Ascending aorta (tissue), 2 donors: ENCODE measurements at regions not wholly inside any gene's neighbourhood (a gene's known extent, or its start where the extent isn't known, plus 50 kb on each side); places are given as distances from the start of the nearest gene placed in this dataset.
"Not testable (repeated sequence)": the region's sequence is repeated elsewhere in the genome, so short reads cannot be mapped to it uniquely, and the experiment has no call there.

Experiments used
- DNase-seq, 2 donors: peaks; one replicate each; pipeline ENCODE4 v3.0.0-alpha.2; 2019; ENCODE audit warnings: low spot score in 2 of 2
- H3K27ac ChIP-seq, 2 donors: fragments of 200-600 bp; sonication (generic); one replicate each; pipeline ENCODE4 v1.5.1; 2016 to 2017; ENCODE audit warnings: mild to moderate bottlenecking in 1 of 2
- H3K27me3 ChIP-seq: fragments of 200-600 bp; sonication (generic); one replicate; pipeline ENCODE4 v1.5.1; 2017
- H3K36me3 ChIP-seq, 2 donors: fragments of 200-600 bp; sonication (generic); one replicate each; pipeline ENCODE4 v1.5.1; 2016
- H3K4me1 ChIP-seq, 2 donors: fragments of 200-600 bp; sonication (generic); one replicate each; pipeline ENCODE4 v1.5.1; 2016 to 2017; ENCODE audit warnings: mild to moderate bottlenecking in 1 of 2
- H3K4me3 ChIP-seq, 2 donors: fragments of 200-600 bp; sonication (generic); one replicate each; pipeline ENCODE4 v1.5.1; 2016 to 2017; ENCODE audit warnings: mild to moderate bottlenecking in 1 of 2
- H3K9me3 ChIP-seq, 2 donors: fragments of 200-600 bp; sonication (generic); one replicate each; pipeline ENCODE4 v1.5.1; 2016
- intact Hi-C: fragments of 100-400 bp; cut with DNase I; formaldehyde crosslinking; loops from one replicate; pipeline ENCODE4 v1.15.1; 2023
- TF ChIP-seq, protein P1 (sequence below), 3 experiments: fragments of 200-600 bp in 2 of 3; fragments of 450-650 bp in 1 of 3; sonication (generic) in 2 of 3; IDR thresholded peaks; one replicate each; pipeline ENCODE4 v1.5.1; 2016 to 2019; ENCODE audit warnings: antibody characterized with exemption in 3 of 3, mild to moderate bottlenecking in 1 of 3, moderate library complexity in 1 of 3

GRCh38 chr5:67770431-67771025 lies 445.0 kb upstream of the PIK3R1 start:
- DNase-seq, result no peak
- peaks cover 0 to 12% of the 10 kb centered on the region in 2 donors for H3K4me1 ChIP-seq
- H3K36me3 ChIP-seq, result no peaks in the 10 kb centered on the region
- intact Hi-C loops, result loop anchor here (5.0 kb wide), 1 partner anchor 73 kb away; no protein-coding TSS in a partner anchor
- H3K27me3 ChIP-seq, result no peaks in the 10 kb centered on the region
- TF ChIP-seq, protein P1, sequence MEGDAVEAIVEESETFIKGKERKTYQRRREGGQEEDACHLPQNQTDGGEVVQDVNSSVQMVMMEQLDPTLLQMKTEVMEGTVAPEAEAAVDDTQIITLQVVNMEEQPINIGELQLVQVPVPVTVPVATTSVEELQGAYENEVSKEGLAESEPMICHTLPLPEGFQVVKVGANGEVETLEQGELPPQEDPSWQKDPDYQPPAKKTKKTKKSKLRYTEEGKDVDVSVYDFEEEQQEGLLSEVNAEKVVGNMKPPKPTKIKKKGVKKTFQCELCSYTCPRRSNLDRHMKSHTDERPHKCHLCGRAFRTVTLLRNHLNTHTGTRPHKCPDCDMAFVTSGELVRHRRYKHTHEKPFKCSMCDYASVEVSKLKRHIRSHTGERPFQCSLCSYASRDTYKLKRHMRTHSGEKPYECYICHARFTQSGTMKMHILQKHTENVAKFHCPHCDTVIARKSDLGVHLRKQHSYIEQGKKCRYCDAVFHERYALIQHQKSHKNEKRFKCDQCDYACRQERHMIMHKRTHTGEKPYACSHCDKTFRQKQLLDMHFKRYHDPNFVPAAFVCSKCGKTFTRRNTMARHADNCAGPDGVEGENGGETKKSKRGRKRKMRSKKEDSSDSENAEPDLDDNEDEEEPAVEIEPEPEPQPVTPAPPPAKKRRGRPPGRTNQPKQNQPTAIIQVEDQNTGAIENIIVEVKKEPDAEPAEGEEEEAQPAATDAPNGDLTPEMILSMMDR (IDR thresholded peaks at IDR 0.05), result no peak
- H3K9me3 ChIP-seq, result no peaks in the 10 kb centered on the region
- no peak overlapping the region for H3K4me3 ChIP-seq
- no peak overlapping the region for H3K27ac ChIP-seq

GRCh38 chr5:67765697-67766096 lies 449.9 kb upstream of the PIK3R1 start:
- Histone ChIP-seq H3K27me3 (no peaks in the 10 kb centered on the region), H3K9me3 (peaks cover 0 to 3% of the 10 kb centered on the region in 2 donors), H3K4me1 (peaks cover 0 to 4% of the 10 kb centered on the region in 2 donors), H3K27ac (no peak overlapping the region), H3K36me3 (no peaks in the 10 kb centered on the region), H3K4me3 (no peak overlapping the region)
- TF ChIP-seq, protein P1 (IDR thresholded peaks at IDR 0.05), result no peak
- no peak for DNase-seq
- intact Hi-C loops, result no loop called here

DNA sequence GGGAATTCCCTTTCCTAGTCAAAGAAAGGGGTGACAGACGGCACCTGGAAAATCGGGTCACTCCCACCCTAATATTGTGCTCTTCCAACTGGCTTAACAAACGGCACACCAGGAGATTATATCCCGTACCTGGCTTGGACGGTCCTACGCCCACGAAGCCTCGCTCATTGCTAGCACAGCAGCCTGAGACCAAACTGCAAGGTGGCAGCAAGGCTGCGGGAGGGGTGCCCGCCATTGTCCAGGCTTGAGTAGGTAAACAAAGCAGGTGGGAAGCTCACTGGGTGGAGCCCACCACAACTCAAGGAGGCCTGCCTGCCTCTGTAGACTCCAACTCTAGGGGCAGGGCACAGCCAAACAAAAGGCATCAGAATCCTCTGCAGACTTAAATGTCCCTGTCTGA lies 457.8 kb upstream of the PIK3R1 start:
- H3K27me3 ChIP-seq, H3K36me3 ChIP-seq, intact Hi-C loops, DNase-seq, H3K4me3 ChIP-seq, H3K27ac ChIP-seq, H3K4me1 ChIP-seq: not testable (repeated sequence)
- peaks cover 3 to 43% of the 10 kb centered on the region in 2 donors for H3K9me3 ChIP-seq

GRCh38 chr5:67752357-67752708 lies 463.2 kb upstream of the PIK3R1 start:
- Histone ChIP-seq H3K9me3 (peaks cover 3 to 41% of the 10 kb centered on the region in 2 donors), H3K4me1 (peaks cover 0 to 3% of the 10 kb centered on the region in 2 donors), H3K27me3 (no peaks in the 10 kb centered on the region), H3K27ac (no peak overlapping the region), H3K4me3 (no peak overlapping the region), H3K36me3 (no peaks in the 10 kb centered on the region)
- TF ChIP-seq, protein P1 (IDR thresholded peaks at IDR 0.05), result no peak
- intact Hi-C loops, result no loop called here
- no peak for DNase-seq

- Histone ChIP-seq H3K36me3 (no peaks in the 10 kb centered on the region), H3K4me3 (no peak overlapping the region), H3K27me3 (no peaks in the 10 kb centered on the region), H3K27ac (no peak overlapping the region), H3K9me3 (peaks cover 11 to 22% of the 10 kb centered on the region in 2 donors), H3K4me1 (peaks cover 0 to 3% of the 10 kb centered on the region in 2 donors)
- intact Hi-C loops, result no loop called here
- TF ChIP-seq, protein P1 (IDR thresholded peaks at IDR 0.05), result no peak
- no peak for DNase-seq
Observed at GRCh38 chr5:67748165-67748690, 467.3 kb upstream of the PIK3R1 start.

- Histone ChIP-seq H3K4me1 (peaks cover 0 to 3% of the 10 kb centered on the region in 2 donors), H3K27me3 (no peaks in the 10 kb centered on the region), H3K9me3 (peaks cover 11 to 12% of the 10 kb centered on the region in 2 donors), H3K36me3 (no peaks in the 10 kb centered on the region), H3K4me3 (no peak overlapping the region), H3K27ac (no peak overlapping the region)
- TF ChIP-seq, protein P1 (IDR thresholded peaks at IDR 0.05), result no peak
- intact Hi-C loops, result no loop called here
- DNase-seq, result no peak
Observed at GRCh38 chr5:67747096-67747495, 468.5 kb upstream of the PIK3R1 start.

- H3K4me1 ChIP-seq, H3K4me3 ChIP-seq, H3K36me3 ChIP-seq, H3K27ac ChIP-seq, DNase-seq, H3K27me3 ChIP-seq, intact Hi-C loops: not testable (repeated sequence)
- peaks cover 9 to 11% of the 10 kb centered on the region in 2 donors for H3K9me3 ChIP-seq
Observed at GRCh38 chr5:67746608-67747007, 468.9 kb upstream of the PIK3R1 start.
